Upper lobe of left lung (tissue), 6 donors: ENCODE measurements at regions not wholly inside any gene's neighbourhood (a gene's known extent, or its start where the extent isn't known, plus 50 kb on each side); places are given as distances from the start of the nearest gene placed in this dataset.

Experiments
- ATAC-seq, 2 donors: fragments of 200-7000 bp; cut with Tn5 transposase; one replicate each; pipeline ENCODE4 v1.9.1; 2022; ENCODE audit warnings: mild to moderate bottlenecking in 2 of 2, moderate library complexity in 2 of 2; ENCODE audit not compliant: low FRiP score in 2 of 2
- DNase-seq, 2 donors: peaks; one replicate each; pipeline ENCODE4 v3.0.0-alpha.2; 2019 to 2020
- H3K27ac ChIP-seq, 4 donors: fragments of 200-600 bp; sonication (generic); one replicate each; pipeline ENCODE4 v1.5.1; 2016 to 2019
- H3K27me3 ChIP-seq, 4 donors: fragments of 200-600 bp; sonication (generic); one replicate each; pipeline ENCODE4 v1.5.1; 2017 to 2019
- H3K36me3 ChIP-seq, 4 donors: fragments of 200-600 bp; sonication (generic); one replicate each; pipeline ENCODE4 v1.5.1; 2016 to 2019
- H3K4me1 ChIP-seq, 4 donors: fragments of 200-600 bp; sonication (generic); one replicate each; pipeline ENCODE4 v1.5.1; 2018 to 2019
- H3K4me3 ChIP-seq, 4 donors: fragments of 200-600 bp; sonication (generic); one replicate each; pipeline ENCODE4 v1.5.1; 2017 to 2019; ENCODE audit warnings: mild to moderate bottlenecking in 2 of 4, moderate library complexity in 1 of 4
- H3K9me3 ChIP-seq, 4 donors: fragments of 200-600 bp; sonication (generic); one replicate each; pipeline ENCODE4 v1.5.1; 2018 to 2019
- EP300 ChIP-seq, 4 donors: sonication (generic); formaldehyde crosslinking; IDR thresholded peaks; one replicate each; pipeline ENCODE4 v1.5.1; 2017; ENCODE audit warnings: antibody characterized with exemption in 4 of 4, control low read depth in 2 of 4
- POLR2A ChIP-seq, 4 donors: fragments of 450-650 bp; IDR thresholded peaks; one replicate each; pipeline ENCODE4 v1.5.1; 2016 to 2017; ENCODE audit warnings: antibody characterized with exemption in 4 of 4, mild to moderate bottlenecking in 2 of 4
- POLR2AphosphoS5 ChIP-seq, 2 donors: sonication (generic); formaldehyde crosslinking; IDR thresholded peaks; one replicate each; pipeline ENCODE4 v1.5.1; 2017; ENCODE audit warnings: antibody characterized with exemption in 2 of 2
- WGBS, 2 donors: methylation state at CpG; one replicate each; pipeline ENCODE4 v1.1.5; 2017 to 2018; 5-methylcytosine and 5-hydroxymethylcytosine counted together
- TF ChIP-seq, protein P1 (sequence below), 6 experiments: fragments of 450-650 bp in 4 of 6; fragments of 200-600 bp in 2 of 6; sonication (generic) in 2 of 6; IDR thresholded peaks; one replicate each; pipeline ENCODE4 v1.5.1; 2016 to 2019; ENCODE audit warnings: antibody characterized with exemption in 6 of 6
- donor health status: DM: no; HTN: no; CAD: no; lungs with moderate emphysema.
- donor health status: DM: no; HTN: yes; CAD: no; lungs with severe emphysema.

DNA sequence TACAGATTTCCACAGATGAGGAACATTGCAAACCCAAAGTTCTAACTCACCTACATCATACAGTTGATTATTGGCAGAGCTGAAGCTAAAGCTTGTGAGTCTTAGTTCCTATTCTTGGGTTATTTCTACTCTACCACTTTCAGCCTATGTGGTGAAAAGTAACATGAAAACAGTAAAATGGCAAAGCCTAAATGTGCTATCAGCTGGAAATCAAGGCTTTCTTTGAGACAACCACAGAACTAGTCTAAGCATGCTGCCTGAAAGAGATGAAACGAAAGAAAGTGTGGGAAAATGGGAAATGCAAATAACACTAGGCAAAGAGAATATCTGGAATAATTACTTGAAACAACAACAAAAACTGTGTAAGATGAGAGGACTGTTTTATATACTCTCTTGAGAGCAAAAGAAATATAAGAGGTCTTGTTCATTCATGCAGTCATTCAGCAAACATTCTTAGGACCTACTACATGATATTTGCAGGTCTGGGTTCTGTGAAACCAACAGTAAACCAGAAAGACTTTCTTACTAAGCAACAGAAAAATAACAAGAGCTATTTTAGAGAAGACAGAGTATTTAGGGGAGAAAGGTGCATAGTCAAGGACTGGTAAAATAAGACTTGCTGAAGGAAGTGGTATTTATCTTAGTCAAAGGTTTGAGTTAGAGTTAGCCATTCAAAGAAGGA is 437.1 kb downstream of the HTR7 start:
- no peaks in the 10 kb centered on the region for H3K27me3 ChIP-seq
- WGBS, 2 donors = 80% methylated on average over 1 of the region's 1 CpG
- no peak for TF ChIP-seq POLR2AphosphoS5 (IDR thresholded peaks at IDR 0.05)
- TF ChIP-seq EP300 (IDR thresholded peaks at IDR 0.05) = no peak
- TF ChIP-seq, protein P1, sequence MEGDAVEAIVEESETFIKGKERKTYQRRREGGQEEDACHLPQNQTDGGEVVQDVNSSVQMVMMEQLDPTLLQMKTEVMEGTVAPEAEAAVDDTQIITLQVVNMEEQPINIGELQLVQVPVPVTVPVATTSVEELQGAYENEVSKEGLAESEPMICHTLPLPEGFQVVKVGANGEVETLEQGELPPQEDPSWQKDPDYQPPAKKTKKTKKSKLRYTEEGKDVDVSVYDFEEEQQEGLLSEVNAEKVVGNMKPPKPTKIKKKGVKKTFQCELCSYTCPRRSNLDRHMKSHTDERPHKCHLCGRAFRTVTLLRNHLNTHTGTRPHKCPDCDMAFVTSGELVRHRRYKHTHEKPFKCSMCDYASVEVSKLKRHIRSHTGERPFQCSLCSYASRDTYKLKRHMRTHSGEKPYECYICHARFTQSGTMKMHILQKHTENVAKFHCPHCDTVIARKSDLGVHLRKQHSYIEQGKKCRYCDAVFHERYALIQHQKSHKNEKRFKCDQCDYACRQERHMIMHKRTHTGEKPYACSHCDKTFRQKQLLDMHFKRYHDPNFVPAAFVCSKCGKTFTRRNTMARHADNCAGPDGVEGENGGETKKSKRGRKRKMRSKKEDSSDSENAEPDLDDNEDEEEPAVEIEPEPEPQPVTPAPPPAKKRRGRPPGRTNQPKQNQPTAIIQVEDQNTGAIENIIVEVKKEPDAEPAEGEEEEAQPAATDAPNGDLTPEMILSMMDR (IDR thresholded peaks at IDR 0.05) = no peak
- no peak for TF ChIP-seq POLR2A (IDR thresholded peaks at IDR 0.05)

DNA sequence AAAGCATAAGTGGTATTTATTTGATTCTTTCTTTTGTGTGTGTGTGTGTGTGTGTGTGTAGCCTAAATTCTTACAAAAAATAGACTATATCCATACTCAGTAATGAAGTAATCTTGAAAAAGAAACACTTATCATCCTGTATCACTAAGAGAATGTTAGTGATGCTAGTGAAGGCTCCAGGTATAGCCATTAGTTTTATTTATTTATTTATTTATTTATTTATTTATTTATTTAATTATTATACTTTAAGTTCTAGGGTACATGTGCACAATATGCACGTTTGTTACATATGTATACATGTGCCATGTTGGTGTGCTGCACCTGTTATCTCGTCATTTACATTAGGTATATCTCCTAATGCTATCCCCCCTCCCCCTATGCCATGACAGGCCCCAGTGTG is 436.0 kb downstream of the HTR7 start:
- Histone ChIP-seq H3K27me3 (no peaks in the 10 kb centered on the region), H3K4me1 (no peaks in the 10 kb centered on the region), H3K9me3 (peaks cover 0 to 3% (median 0%) of the 10 kb centered on the region in 4 donors), H3K4me3 (no peak overlapping the region), H3K36me3 (no peaks in the 10 kb centered on the region), H3K27ac (no peak overlapping the region)
- DNase-seq = no peak
- TF ChIP-seq, protein P1 (IDR thresholded peaks at IDR 0.05) = no peak
- TF ChIP-seq POLR2A (IDR thresholded peaks at IDR 0.05) = no peak
- no peak for TF ChIP-seq POLR2AphosphoS5 (IDR thresholded peaks at IDR 0.05)
- TF ChIP-seq EP300 (IDR thresholded peaks at IDR 0.05) = no peak
- 93 to 98% methylated on average over 2 of the region's 2 CpGs for WGBS, 2 donors
- ATAC-seq = no peak

More for the DNA sequence above, 437.1 kb downstream of the HTR7 start:
- Histone ChIP-seq H3K36me3 (no peaks in the 10 kb centered on the region), H3K4me3 (no peak overlapping the region), H3K9me3 (peaks cover 0 to 3% (median 0%) of the 10 kb centered on the region in 4 donors), H3K4me1 (no peaks in the 10 kb centered on the region), H3K27ac (no peak overlapping the region)
- no peak for DNase-seq
- no peak for ATAC-seq

DNA sequence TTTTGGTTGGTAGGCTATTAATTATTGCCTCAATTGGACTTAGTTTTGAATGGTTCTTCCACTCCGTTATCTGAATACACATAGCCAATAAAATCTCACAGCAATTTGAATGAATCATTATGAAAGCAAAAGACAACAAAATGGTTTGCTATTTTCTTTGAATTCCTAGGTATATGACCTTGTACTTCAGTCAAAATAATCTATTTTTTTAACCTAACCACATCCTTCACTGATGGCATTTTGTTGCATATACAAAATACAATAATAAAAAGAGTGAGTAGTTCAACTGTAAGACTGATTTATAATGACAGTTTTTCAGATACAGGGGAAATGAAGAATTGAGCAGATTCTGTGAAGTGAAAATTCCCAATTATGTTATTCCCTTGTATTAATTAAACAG is 433.1 kb downstream of the HTR7 start:
- 80 to 89% methylated on average over 1 of the region's 1 CpG for WGBS, 2 donors
- no peak for ATAC-seq
- TF ChIP-seq POLR2A (IDR thresholded peaks at IDR 0.05) = no peak
- TF ChIP-seq POLR2AphosphoS5 (IDR thresholded peaks at IDR 0.05) = no peak
- TF ChIP-seq, protein P1 (IDR thresholded peaks at IDR 0.05) = no peak
- no peak for TF ChIP-seq EP300 (IDR thresholded peaks at IDR 0.05)

DNA sequence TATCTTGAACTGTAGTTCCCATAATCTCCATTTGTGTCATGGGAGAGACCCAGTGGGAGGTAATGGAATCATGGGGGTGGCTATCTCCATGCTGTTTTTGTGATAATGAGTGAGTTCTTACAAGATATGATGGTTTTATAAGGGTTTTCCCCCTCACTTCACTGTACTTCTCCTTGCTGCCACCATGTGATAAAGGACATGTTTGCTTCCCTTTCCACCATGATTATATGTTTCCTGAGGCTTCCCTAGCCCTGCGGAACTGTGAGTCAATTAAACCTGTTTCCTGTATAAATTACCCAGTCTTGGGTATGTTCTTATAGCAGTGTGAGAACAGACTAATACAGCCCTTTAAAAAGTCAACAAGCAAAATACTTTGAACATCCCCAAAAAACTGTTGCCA is 427.7 kb downstream of the HTR7 start:
- Histone ChIP-seq H3K4me3 (no peak overlapping the region), H3K27me3 (no peaks in the 10 kb centered on the region), H3K4me1 (no peaks in the 10 kb centered on the region), H3K9me3 (no peaks in the 10 kb centered on the region), H3K27ac (no peak overlapping the region), H3K36me3 (no peaks in the 10 kb centered on the region)
- no peak for TF ChIP-seq POLR2AphosphoS5 (IDR thresholded peaks at IDR 0.05)
- TF ChIP-seq, protein P1 (IDR thresholded peaks at IDR 0.05) = no peak
- no peak for TF ChIP-seq EP300 (IDR thresholded peaks at IDR 0.05)
- TF ChIP-seq POLR2A (IDR thresholded peaks at IDR 0.05) = no peak
- ATAC-seq (no peak), DNase-seq (no peak)
- 62 to 67% methylated on average over 1 of the region's 1 CpG for WGBS, 2 donors

More for the DNA sequence above, 433.1 kb downstream of the HTR7 start:
- Histone ChIP-seq H3K4me3 (no peak overlapping the region), H3K4me1 (no peaks in the 10 kb centered on the region), H3K9me3 (peaks cover 0 to 3% (median 0%) of the 10 kb centered on the region in 4 donors), H3K27ac (no peak overlapping the region), H3K36me3 (no peaks in the 10 kb centered on the region), H3K27me3 (no peaks in the 10 kb centered on the region)
- no peak for DNase-seq

DNA sequence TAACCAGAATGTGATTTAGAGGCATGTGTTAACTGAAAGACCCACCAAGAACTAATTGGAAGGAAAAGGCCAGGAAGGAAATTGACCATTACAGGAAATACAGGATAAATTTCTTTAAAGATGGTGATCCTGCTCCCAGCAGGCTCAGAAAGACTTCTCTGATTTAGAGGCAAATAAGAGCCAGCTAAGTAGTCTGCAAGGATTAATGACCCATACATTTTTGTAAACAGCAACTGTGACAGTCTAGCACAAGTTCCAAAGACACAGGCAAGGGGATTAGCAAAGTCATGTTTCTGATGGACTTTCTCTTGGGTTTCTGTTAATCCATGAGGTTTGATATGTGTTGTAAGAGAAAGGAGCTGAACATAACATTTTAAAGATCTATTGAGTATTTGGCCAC is 425.0 kb downstream of the HTR7 start:
- no peak overlapping the region for H3K4me3 ChIP-seq
- H3K36me3 ChIP-seq = no peaks in the 10 kb centered on the region
- H3K27me3 ChIP-seq = no peaks in the 10 kb centered on the region
- H3K27ac ChIP-seq = no peak overlapping the region
- H3K9me3 ChIP-seq = no peaks in the 10 kb centered on the region
- H3K4me1 ChIP-seq = no peaks in the 10 kb centered on the region
- ATAC-seq = no peak
- TF ChIP-seq POLR2A (IDR thresholded peaks at IDR 0.05) = no peak
- no peak for TF ChIP-seq POLR2AphosphoS5 (IDR thresholded peaks at IDR 0.05)
- TF ChIP-seq EP300 (IDR thresholded peaks at IDR 0.05) = no peak
- TF ChIP-seq, protein P1 (IDR thresholded peaks at IDR 0.05) = no peak
- DNase-seq = no peak
